HCT116 (cell line): ENCODE measurements at regions not wholly inside any gene's neighbourhood (a gene's known extent, or its start where the extent isn't known, plus 50 kb on each side); places are given as distances from the start of the nearest gene placed in this dataset.

Source experiments
- ATAC-seq: fragments of 200-7000 bp; cut with Tn5 transposase; 2 replicates; pipeline ENCODE4 v1.9.1; 2020; ENCODE audit warnings: mild to moderate bottlenecking, moderate library complexity
- BruUV-seq: library from RNA; stranded (reverse); fragments of 400-500 nt; replicated peaks from 2 replicates; lab custom pipeline; 2021; lab: Mats Ljungman, UMichigan
- CTCF ChIA-PET: fragments of 300-600 bp; sonication (Branson Sonifier 250); formaldehyde crosslinking; loops from one replicate; lab custom pipeline; 2021; ENCODE audit warnings: antibody characterized with exemption; lab: Charles Lee
- POLR2A ChIA-PET: fragments of 300-600, 350-600 bp; sonication (Branson Sonifier 250); formaldehyde crosslinking; loops from one replicate; lab custom pipeline; 2021; ENCODE audit warnings: antibody characterized with exemption; lab: Charles Lee
- RAD21 ChIA-PET, 2 experiments: fragments of 300-600 bp; sonication (Branson Sonifier 250); formaldehyde crosslinking; loops; one replicate each; lab custom pipeline; 2023; ENCODE audit warnings: low total read pairs in 2 of 2; ENCODE audit not compliant: uncharacterized antibody in 2 of 2, unreplicated experiment in 2 of 2, low non-redundant PET in 1 of 2; lab: Charles Lee
- DNase-seq: peaks from one replicate; pipeline ENCODE4 v3.0.0-alpha.2; 2010; ENCODE audit warnings: low read depth, low spot score
- H2AFZ ChIP-seq: fragments of 200-600 bp; shearing (Covaris generic), sonication (generic); 2 replicates; pipeline ENCODE4 v1.6.1; 2017; ENCODE audit warnings: low read depth, mixed run types, mixed read lengths, antibody characterized with exemption, low read length; ENCODE audit not compliant: poor library complexity, severe bottlenecking
- H3K27ac ChIP-seq: 2 replicates; pipeline ENCODE4 v1.5.1; 2012; ENCODE audit warnings: low read depth, low read length
- H3K27me3 ChIP-seq: fragments of 200-600 bp; sonication (generic); 2 replicates; pipeline ENCODE4 v1.6.1; 2016; ENCODE audit warnings: mixed run types, low read length, mixed read lengths; ENCODE audit not compliant: insufficient read depth
- H3K36me3 ChIP-seq, 2 experiments: fragments of 200-500 bp in 1 of 2; fragments of 200-600 bp in 1 of 2; sonication (Bioruptor generic) in 1 of 2; sonication (generic) in 1 of 2; 2 replicates each; pipeline versions ENCODE4 v1.5.1 to v1.6.1; 2014 to 2016; ENCODE audit warnings: low read length in 2 of 2, inconsistent platforms in 1 of 2, mixed read lengths in 1 of 2, mixed run types in 1 of 2; ENCODE audit not compliant: insufficient read depth in 2 of 2, control insufficient read depth in 1 of 2
- H3K4me1 ChIP-seq, 2 experiments: fragments of 200-600 bp in 1 of 2; sonication (generic) in 1 of 2; 2 replicates each; pipeline versions ENCODE4 v1.5.1 to v1.6.1; 2012 to 2017; ENCODE audit warnings: low read length in 2 of 2, inconsistent platforms in 1 of 2, mild to moderate bottlenecking in 1 of 2, mixed read lengths in 1 of 2, mixed run types in 1 of 2, moderate library complexity in 1 of 2; ENCODE audit not compliant: insufficient read depth in 2 of 2, control insufficient read depth in 1 of 2
- H3K4me2 ChIP-seq: fragments of 200-600 bp; sonication (generic); 2 replicates; pipeline ENCODE4 v1.6.1; 2017; ENCODE audit warnings: mixed run types, low read length, mixed read lengths
- H3K4me3 ChIP-seq, 2 experiments: fragments of 200-600 bp in 1 of 2; sonication (generic) in 1 of 2; replicated peaks in 1 of 2; 2 replicates each; pipeline ENCODE4 v1.5.1; 2011 to 2016; ENCODE audit warnings: low read length in 2 of 2, control low read depth in 1 of 2, low read depth in 1 of 2, mild to moderate bottlenecking in 1 of 2, mixed read lengths in 1 of 2, mixed run types in 1 of 2
- H3K79me2 ChIP-seq: fragments of 200-600 bp; sonication (generic); 2 replicates; pipeline ENCODE4 v1.6.1; 2017; ENCODE audit warnings: mild to moderate bottlenecking, mixed run types, low read length, moderate library complexity, mixed read lengths; ENCODE audit not compliant: insufficient read depth
- H3K9ac ChIP-seq: fragments of 200-600 bp; sonication (generic); 2 replicates; pipeline ENCODE4 v1.6.1; 2016; ENCODE audit warnings: low read length, mixed read lengths
- H3K9me2 ChIP-seq: fragments of 200-600 bp; sonication (generic), shearing (Covaris generic); 2 replicates; pipeline ENCODE4 v1.6.1; 2017; ENCODE audit warnings: mixed run types, mild to moderate bottlenecking, moderate library complexity; ENCODE audit not compliant: insufficient read depth
- H3K9me3 ChIP-seq, 2 experiments: fragments of 200-500 bp in 1 of 2; fragments of 200-600 bp in 1 of 2; sonication (Bioruptor generic) in 1 of 2; sonication (generic) in 1 of 2; 2 replicates each; pipeline ENCODE4 v1.6.1; 2014 to 2017; ENCODE audit warnings: low read length in 2 of 2, mixed read lengths in 2 of 2, inconsistent platforms in 1 of 2, low read depth in 1 of 2, mild to moderate bottlenecking in 1 of 2, mixed run types in 1 of 2, moderate library complexity in 1 of 2; ENCODE audit not compliant: control insufficient read depth in 1 of 2, insufficient read depth in 1 of 2
- H4K20me1 ChIP-seq: fragments of 200-600 bp; sonication (generic), shearing (Covaris generic); 2 replicates; pipeline ENCODE4 v1.6.1; 2017; ENCODE audit warnings: mixed run types, mild to moderate bottlenecking, moderate library complexity; ENCODE audit not compliant: insufficient read depth
- CEBPB ChIP-seq: IDR thresholded peaks from 2 replicates; pipeline ENCODE4 v1.6.1; 2012; ENCODE audit warnings: low read depth
- EZH2 ChIP-seq: fragments of 200-600 bp; sonication (generic); IDR thresholded peaks from 2 replicates; pipeline ENCODE4 v1.6.1; 2017; ENCODE audit warnings: antibody characterized with exemption, mixed run types
- FOSL1 ChIP-seq: IDR thresholded peaks from 2 replicates; pipeline ENCODE4 v1.6.1; 2012; ENCODE audit warnings: low read depth
- POLR2AphosphoS5 ChIP-seq: IDR thresholded peaks from 2 replicates; pipeline ENCODE4 v1.6.1; 2011; ENCODE audit warnings: mild to moderate bottlenecking, low read depth, low read length, moderate library complexity
- SP1 ChIP-seq: IDR thresholded peaks from 2 replicates; pipeline ENCODE4 v1.6.1; 2012; ENCODE audit warnings: low read depth
- TCF7L2 ChIP-seq: IDR thresholded peaks from 2 replicates; pipeline ENCODE4 v1.7.0; 2011; ENCODE audit warnings: borderline replicate concordance, inconsistent platforms; ENCODE audit not compliant: insufficient read depth, insufficient read length; ENCODE audit errors: extremely low read depth
- YY1 ChIP-seq: IDR thresholded peaks from 2 replicates; pipeline ENCODE4 v1.6.1; 2011; ENCODE audit warnings: low read length, low read depth, moderate library complexity, mild to moderate bottlenecking; ENCODE audit not compliant: insufficient replicate concordance; ENCODE audit errors: extremely low read depth
- ZFX ChIP-seq: fragments of 450-650 bp; IDR thresholded peaks from 2 replicates; pipeline ENCODE4 v1.6.1; 2017
- ZNF274 ChIP-seq: fragments of 200-500 bp; sonication (Bioruptor generic); IDR thresholded peaks from 2 replicates; pipeline ENCODE4 v1.6.1; 2014; ENCODE audit warnings: mild to moderate bottlenecking, low read depth, low read length, inconsistent platforms
- intact Hi-C: fragments of 100-400 bp; cut with micrococcal nuclease; formaldehyde crosslinking; loops from 2 replicates; pipeline ENCODE4 v1.10.0; 2022
- TF ChIP-seq, protein P1 (sequence below): IDR thresholded peaks from 2 replicates; pipeline ENCODE4 v1.6.1; 2011; ENCODE audit warnings: mild to moderate bottlenecking, low read length, moderate library complexity; ENCODE audit not compliant: insufficient replicate concordance; ENCODE audit errors: extremely low read depth
- TF ChIP-seq, protein P2 (sequence below): IDR thresholded peaks from 2 replicates; pipeline ENCODE4 v1.6.1; 2012
- TF ChIP-seq, protein P3 (sequence below), 3 experiments: fragments of 200-600 bp in 1 of 3; sonication (generic) in 1 of 3; IDR thresholded peaks in 2 of 3; conservative IDR thresholded peaks in 1 of 3; 2 replicates each; pipeline ENCODE4 v1.5.1; 2012 to 2017; ENCODE audit warnings: low read depth in 2 of 3, low read length in 2 of 3, antibody characterized with exemption in 1 of 3, borderline replicate concordance in 1 of 3, control low read depth in 1 of 3, mild to moderate bottlenecking in 1 of 3, mixed read lengths in 1 of 3, mixed run types in 1 of 3, moderate library complexity in 1 of 3; ENCODE audit not compliant: insufficient read depth in 1 of 3

DNA sequence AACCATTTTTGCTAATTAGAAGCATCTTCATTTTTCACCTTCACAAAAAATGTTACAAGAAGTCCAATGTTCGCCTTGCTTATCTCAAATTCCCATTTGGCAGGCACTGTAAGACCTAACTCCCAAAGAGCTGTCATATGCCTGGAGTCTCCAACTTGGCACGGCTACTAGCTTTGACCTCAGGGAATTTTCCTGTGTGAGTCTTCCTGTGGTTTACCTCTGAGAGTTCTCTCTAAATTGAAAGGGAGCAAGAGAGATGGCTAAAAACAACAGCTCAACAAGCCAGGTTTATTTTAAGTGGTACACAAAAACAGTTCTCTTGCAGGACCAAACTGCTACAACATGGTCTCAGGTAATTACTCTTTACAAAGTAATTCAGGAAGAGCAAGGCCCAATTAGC lies 756.0 kb upstream of the ADGRL2 start:
- no TSS peak for BruUV-seq
- Histone ChIP-seq H3K27ac (no peak overlapping the region), H2AFZ (no peak overlapping the region), H3K9ac (no peak overlapping the region), H3K79me2 (no peaks in the 10 kb centered on the region), H3K4me2 (no peak overlapping the region), H3K4me1 (no peaks in the 10 kb centered on the region), H4K20me1 (no peaks in the 10 kb centered on the region), H3K27me3 (no peaks in the 10 kb centered on the region), H3K4me3 (no peak overlapping the region), H3K36me3 (no peaks in the 10 kb centered on the region), H3K9me3 (no peaks in the 10 kb centered on the region), H3K9me2 (no peaks in the 10 kb centered on the region)
- TF ChIP-seq ZNF274 (no peak), YY1 (no peak), FOSL1 (no peak), SP1 (no peak), POLR2AphosphoS5 (no peak), TCF7L2 (no peak), EZH2 (no peak), ZFX (no peak), CEBPB (no peak)
- TF ChIP-seq, protein P1, sequence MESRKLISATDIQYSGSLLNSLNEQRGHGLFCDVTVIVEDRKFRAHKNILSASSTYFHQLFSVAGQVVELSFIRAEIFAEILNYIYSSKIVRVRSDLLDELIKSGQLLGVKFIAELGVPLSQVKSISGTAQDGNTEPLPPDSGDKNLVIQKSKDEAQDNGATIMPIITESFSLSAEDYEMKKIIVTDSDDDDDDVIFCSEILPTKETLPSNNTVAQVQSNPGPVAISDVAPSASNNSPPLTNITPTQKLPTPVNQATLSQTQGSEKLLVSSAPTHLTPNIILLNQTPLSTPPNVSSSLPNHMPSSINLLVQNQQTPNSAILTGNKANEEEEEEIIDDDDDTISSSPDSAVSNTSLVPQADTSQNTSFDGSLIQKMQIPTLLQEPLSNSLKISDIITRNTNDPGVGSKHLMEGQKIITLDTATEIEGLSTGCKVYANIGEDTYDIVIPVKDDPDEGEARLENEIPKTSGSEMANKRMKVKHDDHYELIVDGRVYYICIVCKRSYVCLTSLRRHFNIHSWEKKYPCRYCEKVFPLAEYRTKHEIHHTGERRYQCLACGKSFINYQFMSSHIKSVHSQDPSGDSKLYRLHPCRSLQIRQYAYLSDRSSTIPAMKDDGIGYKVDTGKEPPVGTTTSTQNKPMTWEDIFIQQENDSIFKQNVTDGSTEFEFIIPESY, result no peak
- TF ChIP-seq, protein P2, sequence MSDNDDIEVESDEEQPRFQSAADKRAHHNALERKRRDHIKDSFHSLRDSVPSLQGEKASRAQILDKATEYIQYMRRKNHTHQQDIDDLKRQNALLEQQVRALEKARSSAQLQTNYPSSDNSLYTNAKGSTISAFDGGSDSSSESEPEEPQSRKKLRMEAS, result no peak
- TF ChIP-seq, protein P3, sequence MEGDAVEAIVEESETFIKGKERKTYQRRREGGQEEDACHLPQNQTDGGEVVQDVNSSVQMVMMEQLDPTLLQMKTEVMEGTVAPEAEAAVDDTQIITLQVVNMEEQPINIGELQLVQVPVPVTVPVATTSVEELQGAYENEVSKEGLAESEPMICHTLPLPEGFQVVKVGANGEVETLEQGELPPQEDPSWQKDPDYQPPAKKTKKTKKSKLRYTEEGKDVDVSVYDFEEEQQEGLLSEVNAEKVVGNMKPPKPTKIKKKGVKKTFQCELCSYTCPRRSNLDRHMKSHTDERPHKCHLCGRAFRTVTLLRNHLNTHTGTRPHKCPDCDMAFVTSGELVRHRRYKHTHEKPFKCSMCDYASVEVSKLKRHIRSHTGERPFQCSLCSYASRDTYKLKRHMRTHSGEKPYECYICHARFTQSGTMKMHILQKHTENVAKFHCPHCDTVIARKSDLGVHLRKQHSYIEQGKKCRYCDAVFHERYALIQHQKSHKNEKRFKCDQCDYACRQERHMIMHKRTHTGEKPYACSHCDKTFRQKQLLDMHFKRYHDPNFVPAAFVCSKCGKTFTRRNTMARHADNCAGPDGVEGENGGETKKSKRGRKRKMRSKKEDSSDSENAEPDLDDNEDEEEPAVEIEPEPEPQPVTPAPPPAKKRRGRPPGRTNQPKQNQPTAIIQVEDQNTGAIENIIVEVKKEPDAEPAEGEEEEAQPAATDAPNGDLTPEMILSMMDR (IDR thresholded peaks at IDR 0.05 in 2 of 3, conservative IDR thresholded peaks at IDR 0.05 in 1 of 3; ENCODE audit: borderline replicate concordance in 1 of 3, insufficient read depth in 1 of 3, low read depth in 2 of 3, low read length in 2 of 3), result no peak
- ChIA-PET CTCF (no interaction called here), RAD21 (no interaction called here), POLR2A (no interaction called here)
- no peak for ATAC-seq
- intact Hi-C loops, result no loop called here
- DNase-seq, result no peak
